ENCODE measurements at regions not wholly inside any gene's neighbourhood (a gene's known extent, or its start where the extent isn't known, plus 50 kb on each side); places are given as distances from the start of the nearest gene placed in this dataset.
"Not testable (repeated sequence)": the region's sequence is repeated elsewhere in the genome, so short reads cannot be mapped to it uniquely, and the experiment has no call there.

- H3K36me3 ChIP-seq (ENCODE audit: control insufficient read depth in 4 of 4, insufficient read depth in 4 of 4, low read length in 4 of 4): no peaks in the 10 kb centered on the region
- H3K4me1 ChIP-seq (ENCODE audit: control insufficient read depth in 5 of 5, insufficient read depth in 5 of 5, low read length in 5 of 5): no peaks in the 10 kb centered on the region
- no peak overlapping the region for H3K4me3 ChIP-seq
- H3K9ac ChIP-seq (ENCODE audit: insufficient read depth in 1 of 2, low read length in 2 of 2): no peak overlapping the region
- 51 to 57% methylated on average over 4 of the region's 4 CpGs for WGBS, 2 donors
- peaks cover 0 to 2% (median 0%) of the 10 kb centered on the region in 4 donors for H3K9me3 ChIP-seq (ENCODE audit: control insufficient read depth in 4 of 4, insufficient read depth in 3 of 4, low read length in 3 of 4)
- peaks cover 0 to 13% (median 12%) of the 10 kb centered on the region in 3 donors for H3K27me3 ChIP-seq (ENCODE audit: control insufficient read depth in 3 of 3, insufficient read depth in 3 of 3, low read length in 2 of 3)
- no peak for ATAC-seq (ENCODE audit: insufficient read depth, low FRiP score)
- no peak for TF ChIP-seq CTCF (IDR thresholded peaks at IDR 0.05; ENCODE audit: control extremely low read depth, extremely low read depth)
- no peak overlapping the region for H3K27ac ChIP-seq (ENCODE audit: low read depth in 1 of 2, low read length in 1 of 2)
- no peak for DNase-seq
Observed at GRCh38 chr6:125379174-125379573, 77.4 kb upstream of the HDDC2 start.

- no peak for DNase-seq
- no peak for ATAC-seq (ENCODE audit: insufficient read depth, low FRiP score)
- WGBS, 2 donors: 88 to 96% methylated on average over 5 of the region's 5 CpGs
- Histone ChIP-seq H3K9me3 (ENCODE audit: control insufficient read depth in 4 of 4, insufficient read depth in 3 of 4, low read length in 3 of 4) (peaks cover 0 to 2% (median 0%) of the 10 kb centered on the region in 4 donors), H3K4me3 (no peak overlapping the region), H3K36me3 (ENCODE audit: control insufficient read depth in 4 of 4, insufficient read depth in 4 of 4, low read length in 4 of 4) (no peaks in the 10 kb centered on the region), H3K27ac (ENCODE audit: low read depth in 1 of 2, low read length in 1 of 2) (no peak overlapping the region), H3K9ac (ENCODE audit: insufficient read depth in 1 of 2, low read length in 2 of 2) (no peak overlapping the region), H3K27me3 (ENCODE audit: control insufficient read depth in 3 of 3, insufficient read depth in 3 of 3, low read length in 2 of 3) (peaks cover 0 to 11% (median 10%) of the 10 kb centered on the region in 3 donors), H3K4me1 (ENCODE audit: control insufficient read depth in 5 of 5, insufficient read depth in 5 of 5, low read length in 5 of 5) (no peaks in the 10 kb centered on the region)
- TF ChIP-seq CTCF (IDR thresholded peaks at IDR 0.05; ENCODE audit: control extremely low read depth, extremely low read depth): no peak
Observed at GRCh38 chr6:125380474-125380873, 78.7 kb upstream of the HDDC2 start.

- ATAC-seq (ENCODE audit: insufficient read depth, low FRiP score); H3K9ac ChIP-seq (ENCODE audit: insufficient read depth in 1 of 2, low read length in 2 of 2); DNase-seq; H3K4me3 ChIP-seq; H3K27ac ChIP-seq (ENCODE audit: low read depth in 1 of 2, low read length in 1 of 2); H3K27me3 ChIP-seq (ENCODE audit: control insufficient read depth in 3 of 3, insufficient read depth in 3 of 3, low read length in 2 of 3); H3K4me1 ChIP-seq (ENCODE audit: control insufficient read depth in 5 of 5, insufficient read depth in 5 of 5, low read length in 5 of 5); H3K36me3 ChIP-seq (ENCODE audit: control insufficient read depth in 4 of 4, insufficient read depth in 4 of 4, low read length in 4 of 4); H3K9me3 ChIP-seq (ENCODE audit: control insufficient read depth in 4 of 4, insufficient read depth in 3 of 4, low read length in 3 of 4): not testable (repeated sequence)
- WGBS, 2 donors: 95 to 100% methylated on average over 1 of the region's 1 CpG
Observed at GRCh38 chr6:125386337-125386736, 84.6 kb upstream of the HDDC2 start.

- ATAC-seq (ENCODE audit: insufficient read depth, low FRiP score) (no peak), DNase-seq (no peak)
- Histone ChIP-seq H3K9ac (ENCODE audit: insufficient read depth in 1 of 2, low read length in 2 of 2) (no peak overlapping the region), H3K4me3 (no peak overlapping the region), H3K4me1 (ENCODE audit: control insufficient read depth in 5 of 5, insufficient read depth in 5 of 5, low read length in 5 of 5) (no peaks in the 10 kb centered on the region), H3K27ac (ENCODE audit: low read depth in 1 of 2, low read length in 1 of 2) (no peak overlapping the region), H3K36me3 (ENCODE audit: control insufficient read depth in 4 of 4, insufficient read depth in 4 of 4, low read length in 4 of 4) (no peaks in the 10 kb centered on the region), H3K27me3 (ENCODE audit: control insufficient read depth in 3 of 3, insufficient read depth in 3 of 3, low read length in 2 of 3) (no peaks in the 10 kb centered on the region), H3K9me3 (ENCODE audit: control insufficient read depth in 4 of 4, insufficient read depth in 3 of 4, low read length in 3 of 4) (peaks cover 0 to 3% (median 0%) of the 10 kb centered on the region in 4 donors)
- TF ChIP-seq CTCF (IDR thresholded peaks at IDR 0.05; ENCODE audit: control extremely low read depth, extremely low read depth): no peak
- 63 to 77% methylated on average over 3 of the region's 3 CpGs for WGBS, 2 donors
Observed at GRCh38 chr6:125392682-125393081, 90.9 kb upstream of the HDDC2 start.
